LNCAP (cell line): ENCODE measurements at regions not wholly inside any gene's neighbourhood (a gene's known extent, or its start where the extent isn't known, plus 50 kb on each side); places are given as distances from the start of the nearest gene placed in this dataset.

Experiments
- TF ChIP-seq, protein P1 (sequence below): fragments of 450-650 bp; IDR thresholded peaks from 2 replicates; pipeline ENCODE4 v1.5.1; 2017; ENCODE audit warnings: mild to moderate bottlenecking

DNA sequence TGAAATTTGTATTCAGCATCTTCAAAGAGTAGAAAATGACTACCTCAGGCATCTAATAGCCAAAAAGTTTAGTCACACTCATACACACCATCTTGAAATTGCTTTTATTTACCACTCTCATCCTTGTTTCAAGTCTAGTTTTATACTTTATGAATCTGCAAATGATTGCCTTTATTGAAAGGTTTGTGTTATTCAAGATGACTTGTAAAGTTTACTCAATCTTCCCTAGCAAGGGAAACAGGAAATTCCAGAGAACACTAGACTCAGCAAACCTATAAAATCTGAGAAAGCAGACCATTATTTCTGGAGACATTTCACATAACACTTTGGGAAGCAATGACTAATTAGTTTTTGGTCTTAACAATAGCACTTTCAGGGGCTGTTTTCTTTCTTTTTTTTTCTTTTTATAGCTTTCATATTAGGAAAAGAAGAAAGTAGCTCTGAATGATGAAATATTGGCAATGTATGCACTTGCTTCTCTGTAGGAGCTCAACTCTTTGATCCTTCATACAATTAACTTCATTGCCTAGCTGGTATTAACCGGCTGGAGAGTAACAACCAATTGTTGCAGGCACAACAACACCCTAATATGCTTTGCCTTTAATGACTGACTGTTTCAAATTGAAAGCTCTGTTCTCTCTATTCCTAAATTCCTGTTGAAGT is 68.9 kb upstream of the HDAC9 start:
- TF ChIP-seq, protein P1, sequence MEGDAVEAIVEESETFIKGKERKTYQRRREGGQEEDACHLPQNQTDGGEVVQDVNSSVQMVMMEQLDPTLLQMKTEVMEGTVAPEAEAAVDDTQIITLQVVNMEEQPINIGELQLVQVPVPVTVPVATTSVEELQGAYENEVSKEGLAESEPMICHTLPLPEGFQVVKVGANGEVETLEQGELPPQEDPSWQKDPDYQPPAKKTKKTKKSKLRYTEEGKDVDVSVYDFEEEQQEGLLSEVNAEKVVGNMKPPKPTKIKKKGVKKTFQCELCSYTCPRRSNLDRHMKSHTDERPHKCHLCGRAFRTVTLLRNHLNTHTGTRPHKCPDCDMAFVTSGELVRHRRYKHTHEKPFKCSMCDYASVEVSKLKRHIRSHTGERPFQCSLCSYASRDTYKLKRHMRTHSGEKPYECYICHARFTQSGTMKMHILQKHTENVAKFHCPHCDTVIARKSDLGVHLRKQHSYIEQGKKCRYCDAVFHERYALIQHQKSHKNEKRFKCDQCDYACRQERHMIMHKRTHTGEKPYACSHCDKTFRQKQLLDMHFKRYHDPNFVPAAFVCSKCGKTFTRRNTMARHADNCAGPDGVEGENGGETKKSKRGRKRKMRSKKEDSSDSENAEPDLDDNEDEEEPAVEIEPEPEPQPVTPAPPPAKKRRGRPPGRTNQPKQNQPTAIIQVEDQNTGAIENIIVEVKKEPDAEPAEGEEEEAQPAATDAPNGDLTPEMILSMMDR = no peak

GRCh38 chr7:18429547-18429946 is 66.0 kb upstream of the HDAC9 start:
- TF ChIP-seq, protein P1 = no peak

DNA sequence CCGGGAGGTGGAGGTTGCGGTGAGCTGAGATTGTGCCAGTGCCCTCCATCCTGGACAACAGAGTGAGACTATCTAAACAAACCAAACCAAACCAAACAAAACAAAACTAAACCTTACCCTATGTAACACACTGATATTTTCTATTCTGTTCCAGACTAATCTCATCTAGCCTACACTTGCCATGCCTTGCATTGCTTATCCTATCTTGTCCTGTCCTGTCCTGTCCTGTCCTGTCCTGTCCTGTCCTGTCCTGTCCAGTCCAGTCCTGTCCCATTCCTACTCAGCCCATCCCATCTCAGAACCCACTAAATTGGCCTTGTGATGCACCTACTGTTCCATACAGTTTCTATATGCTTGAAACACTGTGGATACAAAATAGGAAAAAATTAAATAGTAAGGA is 64.7 kb upstream of the HDAC9 start:
- TF ChIP-seq, protein P1 = no peak

GRCh38 chr7:18434171-18434570 is 61.4 kb upstream of the HDAC9 start:
- TF ChIP-seq, protein P1 = no peak

DNA sequence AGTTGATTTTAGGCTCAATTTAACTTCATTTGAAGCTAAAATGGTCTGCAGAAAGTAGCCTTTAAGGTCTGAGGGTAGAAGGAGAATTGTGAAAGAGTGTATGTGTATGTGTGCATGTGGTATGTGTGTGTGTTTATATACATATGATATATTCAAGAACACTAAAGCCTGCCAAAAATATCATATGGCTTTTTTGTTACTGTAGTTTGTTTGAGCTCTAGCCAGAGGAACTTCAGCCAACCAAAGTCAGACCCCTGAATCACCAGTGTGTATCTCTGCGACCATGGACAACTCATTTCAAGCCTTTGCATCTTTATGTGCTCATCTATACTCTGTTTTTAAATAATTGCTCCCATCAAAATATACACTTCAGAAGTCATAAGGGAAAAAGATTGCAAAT is 58.4 kb upstream of the HDAC9 start:
- TF ChIP-seq, protein P1 = no peak

DNA sequence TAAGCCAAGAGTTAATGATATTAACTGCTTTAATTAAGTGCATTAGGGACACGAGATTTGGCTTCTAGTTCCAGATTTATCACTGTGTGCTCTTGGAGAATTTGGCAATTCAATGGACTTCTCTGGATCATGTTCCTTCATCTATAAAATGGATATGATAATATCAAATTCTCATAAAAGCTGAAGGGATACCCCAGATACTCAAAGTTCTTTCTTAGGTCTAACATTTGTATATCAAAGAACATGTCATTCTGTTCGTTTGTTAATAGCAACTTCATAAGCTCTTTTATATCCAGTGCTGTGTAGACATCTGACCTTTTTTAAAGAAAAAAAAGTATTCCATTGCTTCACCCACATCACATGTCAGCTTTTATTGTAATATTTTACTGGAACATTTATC is 54.6 kb upstream of the HDAC9 start:
- TF ChIP-seq, protein P1 = no peak

DNA sequence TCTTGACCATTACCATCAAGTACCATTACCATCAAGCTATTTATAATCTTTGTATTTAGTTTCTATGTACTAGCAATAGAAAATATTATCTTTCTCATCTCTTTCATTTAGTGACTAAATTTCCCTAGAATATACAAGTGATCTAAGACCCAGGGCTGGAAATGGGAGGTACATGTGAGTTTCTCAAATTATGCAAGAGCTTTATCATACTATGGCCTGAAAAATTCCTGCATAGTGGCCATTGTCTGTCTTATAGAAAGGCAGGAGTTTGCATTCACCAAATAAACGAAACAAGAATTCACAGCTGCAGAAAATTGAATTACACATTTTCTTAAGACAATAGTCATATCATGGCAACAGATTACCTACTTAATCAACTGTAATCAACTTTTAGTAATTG is 50.7 kb upstream of the HDAC9 start:
- TF ChIP-seq, protein P1 = no peak

DNA sequence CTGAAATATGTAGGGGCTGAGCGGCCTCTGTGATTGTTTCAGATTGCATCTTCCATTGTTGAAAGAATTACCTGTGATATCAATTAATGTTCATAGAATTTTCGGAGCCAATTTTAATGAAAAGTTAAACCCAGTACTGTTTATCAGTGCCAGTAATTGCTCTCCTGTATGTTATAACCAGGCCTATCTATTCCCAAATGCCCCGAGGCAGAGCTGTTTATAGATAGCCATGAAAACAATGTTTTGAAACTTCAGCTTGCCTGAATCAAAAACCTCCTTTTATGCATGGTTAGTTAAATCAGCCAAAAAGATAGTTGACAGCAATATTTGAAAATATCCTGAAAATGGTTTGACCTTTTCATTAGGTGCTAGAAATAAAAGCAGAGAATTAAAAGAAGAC is 50.1 kb upstream of the HDAC9 start:
- TF ChIP-seq, protein P1 = no peak
